Astrocyte (in vitro differentiated cells and primary cell): ENCODE measurements at regions not wholly inside any gene's neighbourhood (a gene's known extent, or its start where the extent isn't known, plus 50 kb on each side); places are given as distances from the start of the nearest gene placed in this dataset.

Source experiments
- CTCF ChIP-seq: IDR thresholded peaks from 2 replicates; pipeline ENCODE4 v1.5.1; 2011; ENCODE audit warnings: low read depth, mild to moderate bottlenecking, inconsistent platforms, low read length, moderate library complexity; ENCODE audit not compliant: insufficient read depth
- EZH2 ChIP-seq: IDR thresholded peaks from 2 replicates; pipeline ENCODE4 v1.6.1; 2012; ENCODE audit warnings: mild to moderate bottlenecking, low read length, inconsistent platforms; ENCODE audit not compliant: insufficient read depth

DNA sequence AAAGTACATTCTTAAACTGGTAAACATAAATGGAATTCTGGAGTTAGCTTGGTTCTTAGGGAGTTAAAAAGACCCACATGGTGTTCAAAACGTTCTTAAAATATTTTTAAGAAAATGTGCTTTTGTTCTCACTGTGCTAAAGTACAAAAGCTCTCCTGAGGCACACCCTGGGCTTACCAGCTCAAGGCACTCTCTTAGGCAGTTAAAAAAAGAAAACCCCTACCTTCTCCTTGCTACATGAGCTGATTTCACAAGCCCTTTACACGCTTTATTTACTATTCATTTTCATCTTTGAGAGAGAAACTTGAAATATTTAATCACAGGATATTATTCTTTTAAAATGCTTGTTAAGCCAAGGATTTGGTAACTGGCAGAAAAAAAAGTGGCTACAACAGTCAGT, 723.3 kb upstream of the GRAMD2B start:
- TF ChIP-seq CTCF (no peak), EZH2 (no peak)
